G401.6 (cell line): ENCODE measurements at regions not wholly inside any gene's neighbourhood (a gene's known extent, or its start where the extent isn't known, plus 50 kb on each side); places are given as distances from the start of the nearest gene placed in this dataset.

Source experiments
- FAIRE-seq: peaks from 2 replicates; lab custom pipeline; 2012; peaks lifted over from hg19 to GRCh38; lab: Jason Lieb, UNC

- no peak for FAIRE-seq
Measured at GRCh38 chr7:136030867-136031318, 53.7 kb upstream of the MTPN start.

- FAIRE-seq, result no peak
Measured at GRCh38 chr7:136030330-136030729, 53.2 kb upstream of the MTPN start.

- no peak for FAIRE-seq
Measured at GRCh38 chr7:136027160-136027559, 50.0 kb upstream of the MTPN start.
